Stimulated activated CD4-positive, alpha-beta T cell treated with anti-CD3 and anti-CD28 coated beads, Interleukin-4, amount 100 ng/mL, for 24 hours (primary cell): ENCODE measurements at regions not wholly inside any gene's neighbourhood (a gene's known extent, or its start where the extent isn't known, plus 50 kb on each side); places are given as distances from the start of the nearest gene placed in this dataset.

Source experiments
- DNase-seq: peaks from one replicate; pipeline ENCODE4 v3.0.0-alpha.2; 2020

GRCh38 chr5:143488381-143488780, 84.9 kb upstream of the NR3C1 start:
- no peak for DNase-seq

GRCh38 chr5:143484601-143485000, 81.1 kb upstream of the NR3C1 start:
- no peak for DNase-seq

- no peak for DNase-seq
Measured at GRCh38 chr5:143481697-143482531, 78.4 kb upstream of the NR3C1 start.

GRCh38 chr5:143480001-143480400, 76.5 kb upstream of the NR3C1 start:
- DNase-seq = no peak

- no peak for DNase-seq
Measured at GRCh38 chr5:143479394-143479793, 75.9 kb upstream of the NR3C1 start.

- no peak for DNase-seq
Measured at GRCh38 chr5:143476601-143477211, 73.2 kb upstream of the NR3C1 start.

GRCh38 chr5:143474616-143475015, 71.1 kb upstream of the NR3C1 start:
- no peak for DNase-seq

- no peak for DNase-seq
Measured at GRCh38 chr5:143473481-143473880, 70.0 kb upstream of the NR3C1 start.

- DNase-seq = no peak
Measured at GRCh38 chr5:143472576-143472975, 69.1 kb upstream of the NR3C1 start.

- no peak for DNase-seq
Measured at GRCh38 chr5:143471666-143472464, 68.4 kb upstream of the NR3C1 start.

- DNase-seq = no peak
Measured at GRCh38 chr5:143471041-143471509, 67.6 kb upstream of the NR3C1 start.

GRCh38 chr5:143470120-143470519, 66.6 kb upstream of the NR3C1 start:
- DNase-seq = no peak

GRCh38 chr5:143469125-143469524, 65.6 kb upstream of the NR3C1 start:
- DNase-seq = no peak

GRCh38 chr5:143466632-143467031, 63.1 kb upstream of the NR3C1 start:
- DNase-seq = no peak

GRCh38 chr5:143464723-143465490, 61.4 kb upstream of the NR3C1 start:
- no peak for DNase-seq

- no peak for DNase-seq
Measured at GRCh38 chr5:143462431-143462830, 58.9 kb upstream of the NR3C1 start.

GRCh38 chr5:143459433-143459832, 55.9 kb upstream of the NR3C1 start:
- DNase-seq = no peak

- no peak for DNase-seq
Measured at GRCh38 chr5:143456952-143457547, 53.6 kb upstream of the NR3C1 start.

GRCh38 chr5:143454936-143455516, 51.5 kb upstream of the NR3C1 start:
- no peak for DNase-seq

GRCh38 chr5:143453720-143454119, 50.2 kb upstream of the NR3C1 start:
- no peak for DNase-seq
